HepG2 (cell line): ENCODE measurements at regions not wholly inside any gene's neighbourhood (a gene's known extent, or its start where the extent isn't known, plus 50 kb on each side); places are given as distances from the start of the nearest gene placed in this dataset.

Experiments
- SRF ChIP-seq: IDR thresholded peaks from 2 replicates; pipeline ENCODE4 v1.6.1; 2011; ENCODE audit warnings: mild to moderate bottlenecking, low read depth, low read length, moderate library complexity
- ZFP62 ChIP-seq: sonication (generic); formaldehyde crosslinking; IDR thresholded peaks from 2 replicates; pipeline ENCODE4 v1.4.0; 2020; ENCODE audit warnings: missing genetic modification reagents
- ZSCAN29 ChIP-seq: sonication (generic); formaldehyde crosslinking; conservative IDR thresholded peaks from 2 replicates; pipeline ENCODE4 v1.4.0; 2020; ENCODE audit warnings: mild to moderate bottlenecking, missing genetic modification reagents
- TF ChIP-seq, protein P1 (sequence below), 2 experiments: fragments of 450-650 bp in 1 of 2; sonication (generic) in 1 of 2; formaldehyde crosslinking in 1 of 2; IDR thresholded peaks; 2 replicates each; pipeline versions ENCODE4 v1.6.1 to v1.8.0; 2016 to 2022; ENCODE audit warnings: antibody characterized with exemption in 1 of 2, mild to moderate bottlenecking in 1 of 2, missing genetic modification reagents in 1 of 2
- TF ChIP-seq, protein P2 (sequence below): sonication (generic); formaldehyde crosslinking; IDR thresholded peaks from 2 replicates; pipeline ENCODE4 v1.5.0; 2020; ENCODE audit warnings: mild to moderate bottlenecking, missing genetic modification reagents, moderate library complexity

DNA sequence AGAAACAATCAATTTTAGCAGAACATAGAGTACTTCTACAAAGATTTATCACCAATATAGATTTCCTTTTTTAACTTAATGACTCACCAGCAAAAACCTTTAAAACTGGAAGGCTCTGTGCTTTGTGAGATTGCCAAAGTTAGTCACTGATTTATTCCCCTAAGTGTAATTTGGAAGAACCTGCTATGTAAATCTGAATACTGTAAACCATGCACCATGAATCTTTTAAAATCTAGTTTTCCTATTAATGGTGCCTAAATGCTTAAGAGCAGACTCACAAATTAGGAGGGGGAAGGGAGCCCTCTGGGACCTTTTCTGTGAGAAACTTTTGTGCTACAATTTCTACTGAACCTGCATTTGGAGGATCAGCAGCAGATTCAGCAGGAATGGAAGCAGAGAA lies 57.8 kb upstream of the PNRC1 start (continued):
- TF ChIP-seq, protein P1, sequence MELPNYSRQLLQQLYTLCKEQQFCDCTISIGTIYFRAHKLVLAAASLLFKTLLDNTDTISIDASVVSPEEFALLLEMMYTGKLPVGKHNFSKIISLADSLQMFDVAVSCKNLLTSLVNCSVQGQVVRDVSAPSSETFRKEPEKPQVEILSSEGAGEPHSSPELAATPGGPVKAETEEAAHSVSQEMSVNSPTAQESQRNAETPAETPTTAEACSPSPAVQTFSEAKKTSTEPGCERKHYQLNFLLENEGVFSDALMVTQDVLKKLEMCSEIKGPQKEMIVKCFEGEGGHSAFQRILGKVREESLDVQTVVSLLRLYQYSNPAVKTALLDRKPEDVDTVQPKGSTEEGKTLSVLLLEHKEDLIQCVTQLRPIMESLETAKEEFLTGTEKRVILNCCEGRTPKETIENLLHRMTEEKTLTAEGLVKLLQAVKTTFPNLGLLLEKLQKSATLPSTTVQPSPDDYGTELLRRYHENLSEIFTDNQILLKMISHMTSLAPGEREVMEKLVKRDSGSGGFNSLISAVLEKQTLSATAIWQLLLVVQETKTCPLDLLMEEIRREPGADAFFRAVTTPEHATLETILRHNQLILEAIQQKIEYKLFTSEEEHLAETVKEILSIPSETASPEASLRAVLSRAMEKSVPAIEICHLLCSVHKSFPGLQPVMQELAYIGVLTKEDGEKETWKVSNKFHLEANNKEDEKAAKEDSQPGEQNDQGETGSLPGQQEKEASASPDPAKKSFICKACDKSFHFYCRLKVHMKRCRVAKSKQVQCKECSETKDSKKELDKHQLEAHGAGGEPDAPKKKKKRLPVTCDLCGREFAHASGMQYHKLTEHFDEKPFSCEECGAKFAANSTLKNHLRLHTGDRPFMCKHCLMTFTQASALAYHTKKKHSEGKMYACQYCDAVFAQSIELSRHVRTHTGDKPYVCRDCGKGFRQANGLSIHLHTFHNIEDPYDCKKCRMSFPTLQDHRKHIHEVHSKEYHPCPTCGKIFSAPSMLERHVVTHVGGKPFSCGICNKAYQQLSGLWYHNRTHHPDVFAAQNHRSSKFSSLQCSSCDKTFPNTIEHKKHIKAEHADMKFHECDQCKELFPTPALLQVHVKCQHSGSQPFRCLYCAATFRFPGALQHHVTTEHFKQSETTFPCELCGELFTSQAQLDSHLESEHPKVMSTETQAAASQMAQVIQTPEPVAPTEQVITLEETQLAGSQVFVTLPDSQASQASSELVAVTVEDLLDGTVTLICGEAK (IDR thresholded peaks at IDR 0.05) = no peak
- TF ChIP-seq, protein P1 (CRISPR knock-in tag; IDR thresholded peaks at IDR 0.05) = no peak
- TF ChIP-seq SRF = no peak
- no peak for TF ChIP-seq ZFP62 (CRISPR knock-in tag)
- TF ChIP-seq, protein P2, sequence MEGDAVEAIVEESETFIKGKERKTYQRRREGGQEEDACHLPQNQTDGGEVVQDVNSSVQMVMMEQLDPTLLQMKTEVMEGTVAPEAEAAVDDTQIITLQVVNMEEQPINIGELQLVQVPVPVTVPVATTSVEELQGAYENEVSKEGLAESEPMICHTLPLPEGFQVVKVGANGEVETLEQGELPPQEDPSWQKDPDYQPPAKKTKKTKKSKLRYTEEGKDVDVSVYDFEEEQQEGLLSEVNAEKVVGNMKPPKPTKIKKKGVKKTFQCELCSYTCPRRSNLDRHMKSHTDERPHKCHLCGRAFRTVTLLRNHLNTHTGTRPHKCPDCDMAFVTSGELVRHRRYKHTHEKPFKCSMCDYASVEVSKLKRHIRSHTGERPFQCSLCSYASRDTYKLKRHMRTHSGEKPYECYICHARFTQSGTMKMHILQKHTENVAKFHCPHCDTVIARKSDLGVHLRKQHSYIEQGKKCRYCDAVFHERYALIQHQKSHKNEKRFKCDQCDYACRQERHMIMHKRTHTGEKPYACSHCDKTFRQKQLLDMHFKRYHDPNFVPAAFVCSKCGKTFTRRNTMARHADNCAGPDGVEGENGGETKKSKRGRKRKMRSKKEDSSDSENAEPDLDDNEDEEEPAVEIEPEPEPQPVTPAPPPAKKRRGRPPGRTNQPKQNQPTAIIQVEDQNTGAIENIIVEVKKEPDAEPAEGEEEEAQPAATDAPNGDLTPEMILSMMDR (CRISPR knock-in tag) = no peak
- no peak for TF ChIP-seq ZSCAN29 (CRISPR knock-in tag)
